Osteocyte (in vitro differentiated cells): ENCODE measurements at regions not wholly inside any gene's neighbourhood (a gene's known extent, or its start where the extent isn't known, plus 50 kb on each side); places are given as distances from the start of the nearest gene placed in this dataset.

Experiments
- DNase-seq: peaks from one replicate; pipeline ENCODE4 v3.0.0; 2021; ENCODE audit warnings: mixed read lengths; ENCODE audit not compliant: unreplicated experiment; ENCODE audit errors: extremely low spot score
- H3K27ac Mint-ChIP-seq: one replicate; pipeline ENCODE4 v1.8.0; 2021; ENCODE audit warnings: mild to moderate bottlenecking, mixed read lengths; ENCODE audit not compliant: unreplicated experiment
- H3K27me3 Mint-ChIP-seq: one replicate; pipeline ENCODE4 v1.8.0; 2021; ENCODE audit warnings: mixed read lengths; ENCODE audit not compliant: unreplicated experiment
- H3K36me3 Mint-ChIP-seq: one replicate; pipeline ENCODE4 v1.8.0; 2021; ENCODE audit warnings: mixed read lengths; ENCODE audit not compliant: unreplicated experiment
- H3K4me1 Mint-ChIP-seq: one replicate; pipeline ENCODE4 v1.8.0; 2021; ENCODE audit warnings: mixed read lengths; ENCODE audit not compliant: unreplicated experiment
- H3K4me3 Mint-ChIP-seq: one replicate; pipeline ENCODE4 v1.8.0; 2021; ENCODE audit warnings: mild to moderate bottlenecking, moderate library complexity, mixed read lengths; ENCODE audit not compliant: unreplicated experiment
- H3K9me3 Mint-ChIP-seq: one replicate; pipeline ENCODE4 v1.8.0; 2021; ENCODE audit warnings: mixed read lengths; ENCODE audit not compliant: unreplicated experiment
- TF ChIP-seq, protein P1 (sequence below): fragments of 200-600 bp; sonication (generic); IDR thresholded peaks from 2 replicates; pipeline ENCODE4 v1.5.0; 2021; ENCODE audit warnings: antibody characterized with exemption, mild to moderate bottlenecking, moderate library complexity

DNA sequence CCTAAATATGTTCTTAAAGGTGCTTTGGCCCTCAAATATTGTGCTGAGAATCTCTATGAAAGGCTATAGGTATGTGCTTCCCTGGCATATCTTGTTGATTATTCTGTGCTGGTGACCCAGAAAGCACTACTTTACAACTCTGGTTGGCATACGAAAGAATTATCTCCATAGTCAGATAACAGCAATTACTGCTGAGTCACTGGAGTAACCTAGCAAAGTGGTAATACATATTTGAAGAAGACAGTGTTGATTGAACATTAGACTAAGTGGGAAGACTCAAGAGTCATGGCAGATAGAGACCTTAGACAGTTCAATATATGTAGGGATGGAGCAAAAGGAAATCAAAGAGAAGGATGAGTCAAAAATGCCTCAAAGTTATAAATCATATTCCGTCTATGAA is 1978.5 kb upstream of the LRRTM1 start:
- DNase-seq = no peak
- no peak overlapping the region for H3K4me3 Mint-ChIP-seq
- H3K36me3 Mint-ChIP-seq = no peaks in the 10 kb centered on the region
- H3K4me1 Mint-ChIP-seq = no peaks in the 10 kb centered on the region
- H3K9me3 Mint-ChIP-seq = no peaks in the 10 kb centered on the region
- TF ChIP-seq, protein P1, sequence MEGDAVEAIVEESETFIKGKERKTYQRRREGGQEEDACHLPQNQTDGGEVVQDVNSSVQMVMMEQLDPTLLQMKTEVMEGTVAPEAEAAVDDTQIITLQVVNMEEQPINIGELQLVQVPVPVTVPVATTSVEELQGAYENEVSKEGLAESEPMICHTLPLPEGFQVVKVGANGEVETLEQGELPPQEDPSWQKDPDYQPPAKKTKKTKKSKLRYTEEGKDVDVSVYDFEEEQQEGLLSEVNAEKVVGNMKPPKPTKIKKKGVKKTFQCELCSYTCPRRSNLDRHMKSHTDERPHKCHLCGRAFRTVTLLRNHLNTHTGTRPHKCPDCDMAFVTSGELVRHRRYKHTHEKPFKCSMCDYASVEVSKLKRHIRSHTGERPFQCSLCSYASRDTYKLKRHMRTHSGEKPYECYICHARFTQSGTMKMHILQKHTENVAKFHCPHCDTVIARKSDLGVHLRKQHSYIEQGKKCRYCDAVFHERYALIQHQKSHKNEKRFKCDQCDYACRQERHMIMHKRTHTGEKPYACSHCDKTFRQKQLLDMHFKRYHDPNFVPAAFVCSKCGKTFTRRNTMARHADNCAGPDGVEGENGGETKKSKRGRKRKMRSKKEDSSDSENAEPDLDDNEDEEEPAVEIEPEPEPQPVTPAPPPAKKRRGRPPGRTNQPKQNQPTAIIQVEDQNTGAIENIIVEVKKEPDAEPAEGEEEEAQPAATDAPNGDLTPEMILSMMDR = no peak
- H3K27ac Mint-ChIP-seq = no peak overlapping the region
- H3K27me3 Mint-ChIP-seq = no peaks in the 10 kb centered on the region

DNA sequence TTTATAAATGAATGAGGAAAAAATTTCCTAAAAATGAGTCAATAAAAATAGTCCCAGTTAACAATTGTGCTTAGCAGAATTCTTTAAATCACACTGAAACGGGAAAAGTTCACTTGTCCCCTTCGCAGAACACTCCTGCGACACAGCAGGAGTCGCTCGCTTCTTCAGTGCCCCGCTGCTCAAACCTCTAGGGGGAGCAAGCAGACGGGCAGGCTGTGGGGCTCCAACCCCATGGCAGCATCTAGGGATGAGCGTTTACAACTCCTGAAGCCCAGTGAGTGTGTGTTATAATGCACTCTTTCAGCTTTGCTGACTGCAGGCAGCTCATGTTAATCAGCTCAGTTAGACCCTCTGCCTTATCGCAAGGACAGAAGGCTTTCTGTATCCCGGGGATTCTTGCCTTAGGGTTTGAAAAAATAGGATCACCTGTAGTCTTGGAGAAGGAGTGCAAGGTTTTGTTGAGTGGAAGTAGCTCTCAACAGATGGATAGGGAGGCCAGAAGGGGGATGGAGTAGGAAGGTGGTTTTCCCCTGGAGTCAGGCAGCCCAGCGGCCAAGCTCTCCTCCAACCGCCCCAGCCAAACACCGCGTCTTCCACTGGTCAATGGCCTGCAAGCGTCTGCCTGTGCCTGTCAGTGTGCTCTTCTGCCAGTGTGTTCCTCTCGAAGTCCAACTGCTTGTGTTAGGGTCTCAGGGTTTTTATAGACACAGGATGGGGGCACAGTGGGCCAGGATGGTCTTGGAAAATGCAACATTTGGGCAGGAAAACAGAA is 1977.7 kb upstream of the LRRTM1 start:
- TF ChIP-seq, protein P1 = no peak
- Mint-ChIP-seq H3K27ac (no peak overlapping the region), H3K36me3 (no peaks in the 10 kb centered on the region), H3K27me3 (no peaks in the 10 kb centered on the region), H3K4me3 (no peak overlapping the region), H3K4me1 (no peaks in the 10 kb centered on the region), H3K9me3 (no peaks in the 10 kb centered on the region)
- DNase-seq = no peak

DNA sequence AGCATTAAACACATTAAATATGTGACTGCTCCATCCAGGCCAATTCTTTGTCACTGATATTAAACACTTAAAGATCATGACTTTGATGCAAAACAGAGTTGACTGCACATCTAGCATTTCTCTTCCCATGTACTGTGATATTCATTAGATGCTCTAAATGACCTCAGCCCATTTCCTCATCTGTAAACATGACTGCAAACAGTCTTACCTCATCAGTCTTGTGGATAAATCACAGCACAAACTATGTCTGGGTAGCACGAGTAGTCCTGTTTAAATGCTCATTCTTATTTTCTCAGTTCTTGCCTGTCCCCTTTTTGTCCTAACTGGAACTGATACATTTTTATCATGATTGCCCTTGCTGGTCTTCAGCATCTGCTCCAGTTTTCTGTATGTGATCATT is 1974.8 kb upstream of the LRRTM1 start:
- Mint-ChIP-seq H3K27ac (no peak overlapping the region), H3K4me1 (no peaks in the 10 kb centered on the region), H3K27me3 (no peaks in the 10 kb centered on the region), H3K4me3 (no peak overlapping the region), H3K36me3 (no peaks in the 10 kb centered on the region), H3K9me3 (peaks cover 16% of the 10 kb centered on the region)
- no peak for DNase-seq
- TF ChIP-seq, protein P1 = no peak

DNA sequence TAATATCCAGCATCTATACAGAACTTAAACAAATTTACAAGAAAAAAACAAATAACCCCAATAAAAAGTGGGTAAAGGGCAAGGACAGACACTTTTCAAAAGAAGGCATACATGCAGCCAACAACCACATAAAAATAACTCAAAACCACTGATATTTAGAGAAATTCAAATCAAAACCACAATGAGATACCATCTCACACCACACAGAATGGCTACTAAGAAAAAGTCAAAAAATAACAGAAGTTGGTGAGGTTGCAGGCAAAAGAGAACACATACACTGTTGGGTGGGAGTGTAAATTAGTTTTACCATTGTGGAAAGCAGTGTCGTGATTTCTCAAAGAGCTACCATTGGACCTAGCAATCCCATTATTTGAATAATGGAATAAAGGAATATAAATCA is 1973.9 kb upstream of the LRRTM1 start:
- H3K4me3 Mint-ChIP-seq = no peak overlapping the region
- no peak overlapping the region for H3K27ac Mint-ChIP-seq
- H3K27me3 Mint-ChIP-seq = no peaks in the 10 kb centered on the region
- no peaks in the 10 kb centered on the region for H3K4me1 Mint-ChIP-seq
- no peak for DNase-seq
- no peaks in the 10 kb centered on the region for H3K36me3 Mint-ChIP-seq
- peaks cover 16% of the 10 kb centered on the region for H3K9me3 Mint-ChIP-seq
- TF ChIP-seq, protein P1 = no peak

DNA sequence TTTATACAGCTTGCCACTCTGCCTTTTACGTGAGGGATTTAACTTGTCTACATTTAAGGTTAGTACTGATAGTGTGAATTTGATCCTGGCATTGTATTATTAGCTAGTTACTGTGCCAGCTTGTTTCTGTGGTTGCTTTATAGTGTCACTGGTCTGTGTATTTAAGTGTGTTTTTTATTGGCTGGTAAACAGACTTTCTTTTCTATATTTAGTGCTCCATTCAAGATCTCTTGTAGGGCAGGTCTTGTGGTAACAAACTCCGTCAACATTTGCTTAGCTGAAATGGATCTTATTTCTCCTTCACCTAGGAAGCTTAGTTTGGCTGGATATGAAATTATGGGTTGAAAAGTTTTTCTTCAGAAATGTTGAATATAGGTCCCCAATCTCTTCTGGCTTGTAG is 1971.0 kb upstream of the LRRTM1 start:
- no peaks in the 10 kb centered on the region for H3K36me3 Mint-ChIP-seq
- no peak overlapping the region for H3K4me3 Mint-ChIP-seq
- no peaks in the 10 kb centered on the region for H3K4me1 Mint-ChIP-seq
- TF ChIP-seq, protein P1 = no peak
- no peaks in the 10 kb centered on the region for H3K27me3 Mint-ChIP-seq
- DNase-seq = no peak
- H3K27ac Mint-ChIP-seq = no peak overlapping the region
- H3K9me3 Mint-ChIP-seq = peaks cover 16% of the 10 kb centered on the region
